Germinal center (tissue), 1 donor: ENCODE measurements at regions not wholly inside any gene's neighbourhood (a gene's known extent, or its start where the extent isn't known, plus 50 kb on each side); places are given as distances from the start of the nearest gene placed in this dataset.
"Not testable (repeated sequence)": the region's sequence is repeated elsewhere in the genome, so short reads cannot be mapped to it uniquely, and the experiment has no call there.

Source experiments
- DNase-seq: peaks from one replicate; pipeline ENCODE4 v3.0.0; 2012; ENCODE audit warnings: mixed read lengths, low spot score

DNA sequence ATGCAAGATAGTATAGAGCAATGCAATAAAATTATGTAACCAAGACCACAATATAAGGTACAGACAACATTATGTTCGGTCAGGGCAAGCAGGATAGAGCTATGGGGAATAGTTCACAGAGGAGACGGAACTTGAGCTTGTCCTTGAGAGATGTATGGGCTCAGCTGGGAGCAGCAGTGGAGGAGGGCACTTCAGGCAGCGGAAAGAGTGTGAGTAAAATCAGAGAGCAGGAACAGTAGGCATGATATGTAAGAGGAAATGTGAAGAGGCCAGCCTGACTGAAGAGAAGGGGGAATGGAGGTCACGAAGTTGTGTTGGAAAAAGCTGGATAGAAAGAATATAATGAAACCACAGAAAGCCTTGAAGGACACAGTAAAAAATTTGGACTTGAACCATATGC, 217.2 kb upstream of the NOCT start:
- no peak for DNase-seq

DNA sequence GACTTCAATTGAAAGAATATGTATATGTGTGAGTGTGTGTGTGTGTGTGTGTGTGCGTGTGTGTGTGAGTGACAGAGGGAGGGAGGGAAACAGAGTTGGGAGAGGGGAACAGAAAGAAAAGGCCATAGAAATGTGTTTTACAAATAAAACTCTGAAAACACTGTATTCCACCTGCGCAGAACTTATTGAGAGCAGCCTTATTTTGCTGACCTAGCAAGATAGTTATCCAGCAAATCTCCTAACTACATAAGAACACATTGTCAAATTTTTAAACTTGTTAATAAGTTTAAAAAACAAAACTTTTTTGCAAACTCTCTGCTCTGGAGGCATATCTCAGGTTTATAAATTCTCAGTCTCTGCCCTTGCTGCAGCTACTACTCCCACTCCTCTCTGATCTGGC, 217.9 kb upstream of the NOCT start:
- DNase-seq, result no peak

DNA sequence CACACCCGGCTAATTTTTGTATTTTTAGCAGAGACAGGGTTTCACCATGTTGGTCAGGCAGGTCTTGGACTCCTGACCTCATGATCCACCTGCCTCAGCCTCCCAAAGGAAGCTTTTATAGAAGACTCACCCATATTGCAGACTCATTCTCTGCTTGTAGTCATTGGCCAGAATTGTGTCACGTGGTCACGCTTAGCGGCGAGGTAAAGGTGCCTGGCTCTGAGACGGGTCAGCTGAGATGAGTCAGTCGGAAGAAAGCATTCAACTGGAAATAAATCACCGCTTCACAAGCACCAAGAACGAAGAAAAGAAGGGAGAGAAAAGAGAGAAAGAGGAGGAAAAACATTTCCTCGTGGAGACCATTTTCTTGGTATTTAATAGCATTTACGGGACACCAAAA, 218.8 kb upstream of the NOCT start:
- no peak for DNase-seq

DNA sequence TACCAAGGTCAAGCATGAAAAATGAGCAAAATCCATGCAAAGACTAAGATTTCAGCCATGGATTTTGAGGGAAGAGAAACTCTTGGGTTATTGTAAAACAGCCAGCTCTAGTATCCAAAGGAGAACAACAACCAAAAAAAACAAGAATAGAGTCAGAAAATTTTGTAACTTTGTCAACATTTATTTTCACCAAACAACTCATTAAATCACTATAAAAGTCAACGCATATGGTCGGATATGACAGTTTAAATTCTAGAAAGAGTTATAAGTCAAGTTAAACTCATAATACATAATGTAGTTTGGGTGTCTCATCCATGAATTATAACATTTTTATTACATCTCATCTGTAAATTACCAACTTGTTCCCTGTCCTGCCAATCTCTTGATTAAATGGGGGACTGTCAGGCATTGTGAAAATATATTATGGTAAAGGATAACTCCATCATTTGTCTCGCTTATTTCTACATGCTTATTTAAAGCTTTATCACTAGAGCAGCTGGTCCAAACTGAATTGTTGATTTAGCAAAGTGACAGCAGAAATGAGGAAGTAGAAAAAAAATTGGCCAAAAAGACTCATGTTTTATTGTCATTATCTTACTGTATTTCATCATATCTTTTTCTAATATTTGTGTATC, 224.8 kb upstream of the NOCT start:
- no peak for DNase-seq

DNA sequence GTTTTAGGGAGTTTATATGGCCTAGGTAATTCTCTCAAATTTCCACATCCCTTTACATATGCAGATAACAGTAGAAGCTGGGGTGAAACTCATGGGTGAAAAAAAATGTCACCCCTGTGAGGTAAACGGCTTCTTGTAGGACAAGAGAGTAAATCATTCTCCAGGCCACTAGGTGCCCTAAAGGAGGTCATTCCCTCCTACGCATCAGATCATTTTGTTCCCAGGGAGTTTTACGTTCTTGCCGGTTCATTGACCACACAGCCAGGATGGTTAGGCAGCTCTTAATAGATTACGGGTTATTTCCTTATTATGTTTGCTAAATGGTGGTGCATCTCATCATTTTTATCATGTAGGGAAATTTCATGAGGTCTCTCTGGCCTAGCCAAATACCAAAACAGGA, 225.8 kb upstream of the NOCT start:
- no peak for DNase-seq

DNA sequence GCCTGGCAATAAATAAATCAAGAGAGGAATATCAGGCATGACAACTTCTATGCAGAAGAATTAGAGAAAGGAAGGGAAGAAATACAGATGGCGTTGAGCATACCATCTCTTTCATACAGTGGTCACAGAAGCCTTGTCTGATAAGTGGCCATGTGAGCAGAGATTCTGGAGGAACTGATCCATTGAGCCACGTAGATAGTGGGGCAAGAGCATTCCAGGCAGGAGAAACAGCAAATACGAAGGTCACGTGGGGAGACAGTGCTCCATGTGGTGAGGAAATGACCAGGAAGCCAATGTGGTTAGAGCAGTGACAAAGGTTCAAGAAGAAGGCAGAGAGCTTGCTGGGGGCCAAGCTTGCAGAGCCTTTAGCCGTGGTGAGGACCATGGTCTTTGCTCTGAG, 226.7 kb upstream of the NOCT start:
- no peak for DNase-seq

DNA sequence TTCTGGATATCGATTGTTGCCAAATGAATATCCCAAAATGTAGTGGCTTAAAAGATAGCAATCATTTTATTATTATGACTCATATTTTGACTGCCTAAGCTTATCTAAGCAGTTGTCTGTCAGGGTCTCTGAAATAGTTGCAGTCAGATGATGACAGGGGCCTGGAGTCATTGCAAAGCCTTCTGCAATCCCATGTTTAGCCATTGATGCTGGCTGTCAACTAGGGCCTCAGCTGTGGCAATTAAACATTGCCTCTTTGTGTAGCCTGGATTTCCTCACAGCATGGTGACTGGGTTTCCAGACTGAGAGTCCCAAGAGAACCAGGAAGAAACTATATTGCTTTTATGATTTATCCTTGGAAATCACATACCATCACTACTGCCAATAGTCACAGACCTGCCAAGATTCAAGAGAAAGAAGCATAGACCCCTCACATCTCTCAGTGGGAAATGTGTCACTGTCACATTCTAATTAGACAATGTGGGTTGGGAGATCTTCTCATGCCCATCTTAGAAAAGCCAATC, 227.3 kb upstream of the NOCT start:
- no peak for DNase-seq

DNA sequence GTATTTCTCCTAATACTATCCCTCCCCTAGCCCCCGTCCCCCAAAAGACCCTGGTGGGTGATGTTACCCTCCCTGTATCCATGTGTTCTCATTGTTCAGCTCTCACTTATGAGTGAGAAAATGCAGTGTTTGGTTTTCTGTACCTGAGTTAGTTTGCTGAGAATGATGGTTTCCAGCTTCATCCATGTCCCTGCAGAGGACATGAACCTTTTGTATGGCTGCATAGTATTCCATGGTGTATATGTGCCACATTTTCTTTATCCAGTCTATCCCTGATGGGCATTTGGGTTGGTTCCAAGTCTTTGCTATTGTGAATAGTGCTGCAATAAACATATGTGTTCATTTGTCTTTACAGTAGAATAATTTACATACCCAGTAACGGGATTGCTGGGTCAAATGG, 235.8 kb upstream of the NOCT start:
- DNase-seq, result not testable (repeated sequence)

DNA sequence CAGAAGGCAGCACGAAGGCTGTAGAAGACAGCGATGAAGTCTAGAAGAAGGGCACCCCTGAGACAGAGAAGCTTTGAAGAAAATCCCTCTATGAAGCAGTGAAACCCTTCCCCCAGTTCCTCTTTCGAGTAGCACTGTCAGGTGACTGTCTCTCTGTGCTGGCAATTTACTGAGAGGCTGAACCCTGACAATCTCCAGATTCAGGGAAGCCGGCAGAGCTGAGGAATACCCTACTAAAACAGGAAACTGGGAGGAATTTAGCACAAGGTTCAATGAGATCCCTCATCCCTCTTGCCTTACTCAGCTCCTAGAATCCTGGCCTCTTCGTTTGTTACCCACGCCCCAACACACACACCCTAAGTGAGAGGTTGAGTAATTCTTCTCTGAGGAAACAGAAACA, 239.7 kb upstream of the NOCT start:
- no peak for DNase-seq

DNA sequence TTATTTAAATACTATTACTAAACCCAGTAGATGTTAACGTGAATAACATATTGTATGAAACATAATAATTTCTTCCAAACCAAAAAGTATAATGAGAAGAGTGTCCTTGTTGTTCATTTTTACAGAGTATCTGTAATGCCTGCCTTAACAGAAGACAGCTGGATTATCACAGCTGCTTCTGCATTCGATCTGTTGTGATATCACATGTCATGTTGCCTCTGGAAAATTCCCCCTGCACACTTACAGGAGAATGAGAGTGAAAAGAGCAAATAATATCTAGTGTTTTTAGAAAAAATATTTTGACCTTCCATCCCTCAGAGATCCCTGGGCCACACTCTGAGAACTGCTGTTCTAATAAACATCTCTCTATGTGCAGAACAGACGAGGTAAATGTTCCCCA, 240.1 kb upstream of the NOCT start:
- DNase-seq, result no peak

DNA sequence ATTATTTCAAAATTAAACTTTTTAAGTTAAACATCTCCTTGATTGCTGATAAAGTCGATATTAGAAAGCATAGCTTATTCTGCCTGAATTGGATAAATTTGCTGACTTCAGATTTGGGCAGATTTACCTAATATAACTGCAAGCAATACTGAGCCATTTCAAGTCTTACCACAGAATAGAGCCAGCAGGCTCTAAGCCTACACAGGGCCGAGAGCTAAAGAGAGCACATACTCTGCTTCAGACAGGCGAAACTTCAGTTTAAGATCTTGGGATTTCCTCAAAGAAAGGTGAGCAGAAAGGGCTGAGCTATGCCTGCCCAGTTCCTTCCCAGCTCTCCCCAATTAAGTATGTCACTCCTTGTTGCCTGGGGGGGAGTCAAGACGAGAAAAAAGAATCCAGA, 240.6 kb upstream of the NOCT start:
- DNase-seq, result no peak

DNA sequence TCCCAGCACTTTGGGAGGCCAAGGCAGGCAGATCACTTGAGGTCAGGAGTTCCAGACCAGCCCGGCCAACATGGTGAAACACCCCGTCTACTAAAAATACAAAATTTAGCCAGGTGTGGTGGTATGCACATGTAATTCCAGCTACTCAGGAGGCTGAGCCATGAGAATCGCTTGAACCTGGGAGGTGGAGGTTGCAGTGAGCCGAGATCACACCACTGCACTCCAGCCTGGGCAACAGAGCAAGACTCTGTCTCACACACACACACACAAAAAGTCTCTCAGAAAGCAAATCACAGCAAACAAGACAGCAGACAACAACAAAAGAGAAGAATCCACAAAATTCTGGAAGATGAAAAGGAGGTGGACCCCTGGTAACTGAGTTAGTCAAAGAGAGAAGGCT, 241.5 kb upstream of the NOCT start:
- not testable (repeated sequence) for DNase-seq

DNA sequence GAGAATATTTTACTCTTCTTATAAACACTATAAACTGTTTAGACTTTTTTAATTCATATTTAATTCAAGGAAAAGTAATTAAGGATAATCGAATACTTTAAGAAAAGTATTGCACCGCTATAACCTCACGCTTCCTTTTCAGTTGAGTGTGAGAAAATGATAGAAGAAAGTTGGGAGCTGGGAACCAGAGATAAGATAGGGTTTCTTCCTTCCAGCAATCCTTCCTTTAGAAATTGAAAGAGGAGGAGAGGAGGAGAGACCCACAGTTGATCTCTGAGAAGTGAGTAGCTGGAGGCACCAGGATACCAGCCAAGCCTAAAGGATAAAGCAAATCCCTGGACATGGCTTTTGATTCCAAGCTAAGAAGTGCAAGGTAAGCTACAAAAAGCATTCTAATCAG, 242.3 kb upstream of the NOCT start:
- no peak for DNase-seq

DNA sequence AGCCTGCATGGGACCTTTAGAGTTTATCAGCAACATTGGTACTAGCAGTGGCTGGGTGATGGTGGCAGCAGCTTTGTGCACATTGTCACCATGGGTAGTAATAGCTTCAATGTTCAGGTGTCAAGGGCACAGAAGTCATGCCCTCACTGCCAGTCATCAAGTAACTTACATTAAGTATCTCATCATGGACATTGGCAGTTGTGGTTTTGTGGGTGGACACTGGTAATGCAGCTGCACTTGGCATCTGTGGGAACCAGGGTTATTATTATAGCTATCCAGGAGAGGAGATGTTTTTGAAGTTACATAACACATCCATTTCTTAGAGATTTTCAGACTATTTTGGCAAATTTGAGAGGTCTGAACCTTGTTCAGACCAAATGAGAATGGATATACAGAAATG, 243.2 kb upstream of the NOCT start:
- DNase-seq, result no peak

DNA sequence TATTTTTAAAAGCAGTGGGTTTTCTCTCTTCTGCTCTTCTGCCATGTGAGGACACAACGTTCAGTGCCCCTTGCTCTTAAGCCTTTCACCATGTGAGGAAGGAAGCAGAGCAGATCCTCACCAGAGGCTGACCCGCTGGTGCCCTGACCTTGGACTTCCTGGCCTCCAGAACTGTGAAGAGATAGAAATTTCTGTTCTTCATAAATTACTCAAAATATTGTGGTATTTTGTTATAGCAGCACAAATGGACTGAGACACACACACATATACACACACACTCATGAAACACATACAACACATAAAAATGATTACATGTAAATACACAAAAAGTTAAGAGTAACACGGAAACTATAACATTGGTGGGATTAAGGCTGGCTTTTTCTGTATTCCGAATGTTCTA, 244.8 kb upstream of the NOCT start:
- no peak for DNase-seq

DNA sequence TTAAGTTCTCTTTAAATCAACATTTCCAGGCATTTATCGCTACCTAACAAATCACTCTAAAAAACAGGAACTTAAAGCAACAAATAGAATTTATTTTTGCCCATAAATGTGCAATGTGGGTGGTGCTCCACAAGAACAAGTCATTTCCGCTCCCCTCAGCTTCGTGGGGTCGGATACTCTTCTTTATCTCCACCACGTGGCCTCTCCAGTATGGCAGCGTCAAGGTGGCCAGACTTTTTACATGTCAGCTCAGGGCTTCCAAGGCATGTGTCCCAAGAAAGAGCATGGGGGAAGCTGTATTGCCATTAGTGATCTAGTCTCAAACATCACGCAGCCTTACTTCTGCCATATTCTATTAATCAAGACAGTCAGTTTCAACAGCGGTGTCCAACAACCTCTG, 249.2 kb upstream of the NOCT start:
- no peak for DNase-seq

DNA sequence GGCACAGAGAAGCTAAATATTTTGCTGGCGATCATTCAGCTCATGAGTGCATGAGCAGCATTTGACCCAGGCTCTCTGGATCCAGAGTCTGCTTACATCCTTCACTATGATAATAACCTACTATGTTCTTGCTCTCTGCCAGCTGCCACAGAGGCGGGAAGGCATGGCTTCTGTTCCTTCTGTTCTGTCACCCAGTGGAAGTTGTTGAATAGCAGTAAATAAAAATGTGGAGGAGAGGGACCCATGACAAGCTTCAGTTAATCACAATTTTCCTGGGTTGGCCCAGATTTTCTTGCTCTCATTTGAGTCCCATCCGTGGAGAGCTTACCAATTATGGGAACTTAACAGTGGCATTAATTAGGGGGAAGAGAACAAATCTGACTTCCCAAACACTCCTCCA, 250.1 kb upstream of the NOCT start:
- no peak for DNase-seq

DNA sequence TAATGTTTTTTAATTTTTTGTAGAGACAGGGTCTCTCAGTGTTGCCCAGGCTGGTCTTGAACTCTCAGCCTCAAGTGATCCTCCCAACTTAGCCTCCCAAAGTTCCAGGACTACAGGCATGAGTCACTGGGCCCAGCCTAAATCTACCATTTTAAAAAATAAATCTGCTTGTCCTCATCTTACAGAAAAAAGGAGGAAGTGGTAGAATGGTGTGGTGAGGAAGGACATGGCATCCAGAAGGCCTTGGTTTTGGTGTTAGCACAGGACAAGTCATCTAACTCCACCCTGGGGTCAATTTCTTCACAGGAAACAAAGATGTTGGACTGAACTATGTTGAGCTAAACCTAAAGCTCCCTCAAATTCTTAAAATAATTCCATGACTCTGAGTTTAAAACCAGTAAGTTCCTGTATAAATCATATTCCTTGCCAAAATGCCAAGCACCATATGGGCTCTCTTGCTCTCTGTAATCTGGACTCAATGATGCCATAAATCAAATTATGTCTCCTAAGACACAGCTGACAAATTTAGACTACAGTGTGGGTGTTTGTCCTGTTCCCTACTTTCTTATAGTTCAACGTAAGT, 253.9 kb upstream of the NOCT start:
- DNase-seq, result no peak

DNA sequence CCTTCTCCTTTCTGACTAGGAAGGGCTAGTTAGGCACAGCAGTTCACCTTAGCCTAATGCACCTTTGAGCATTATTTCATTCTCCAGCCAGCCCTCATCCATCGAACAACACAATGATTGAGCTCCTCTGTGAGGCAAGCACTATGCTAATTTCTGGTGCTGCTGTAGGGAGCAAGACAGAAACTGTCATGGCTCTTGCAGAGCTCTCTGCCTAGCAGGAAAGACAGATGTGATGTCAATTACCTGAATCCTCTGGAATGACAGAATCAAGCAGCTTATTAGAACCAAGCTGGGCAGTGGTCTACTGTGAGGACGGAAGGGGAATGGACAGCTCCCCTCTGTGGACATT, 256.1 kb upstream of the NOCT start:
- no peak for DNase-seq

DNA sequence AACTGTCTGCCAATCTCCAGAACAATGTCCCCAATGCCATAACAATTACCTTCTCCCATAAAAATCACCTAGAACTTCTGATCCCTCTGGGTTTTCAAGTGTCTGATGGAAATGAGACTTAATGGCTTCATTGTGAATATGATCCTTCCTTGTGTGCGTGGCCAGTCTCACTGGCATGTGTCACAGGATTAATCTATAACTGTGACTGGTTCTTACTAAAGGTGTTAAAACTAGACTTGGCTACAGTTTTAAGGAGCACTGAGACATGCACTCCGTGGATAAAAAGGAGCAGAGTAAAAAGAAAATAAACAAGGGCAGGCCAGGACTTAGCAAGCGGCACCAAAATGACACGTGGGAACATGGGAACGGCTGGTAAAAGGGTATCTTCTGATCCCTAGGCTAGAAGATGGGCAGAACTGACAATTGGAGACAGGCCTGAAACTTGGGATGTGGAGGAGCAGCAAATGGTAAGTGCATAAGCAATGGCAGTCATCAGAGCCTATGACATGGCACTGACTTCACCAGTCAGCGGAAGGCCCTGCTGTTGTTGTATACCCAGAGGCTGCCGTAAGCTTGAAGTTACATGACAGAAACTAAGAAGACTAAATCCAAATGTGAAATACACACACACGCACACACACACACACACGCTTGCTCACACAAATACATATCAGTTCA, 256.6 kb upstream of the NOCT start:
- DNase-seq, result no peak

DNA sequence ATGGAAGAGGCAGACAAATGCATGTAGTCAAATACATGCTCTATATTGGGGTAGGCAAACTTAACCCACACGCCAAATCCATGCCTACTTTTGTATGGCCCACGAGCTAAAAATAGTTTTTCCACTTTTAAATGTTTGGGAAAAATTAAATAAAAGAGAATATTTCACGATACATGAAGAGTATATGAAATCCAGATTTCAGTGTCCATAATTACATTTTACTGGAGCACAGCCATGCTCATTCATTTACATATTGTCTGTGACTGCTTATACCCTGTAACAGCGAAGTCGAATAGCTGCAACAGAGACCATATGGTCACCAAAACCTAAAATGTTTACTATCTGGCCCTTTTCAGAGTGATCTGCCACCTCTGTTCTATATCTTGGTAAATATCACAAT, 257.4 kb upstream of the NOCT start:
- no peak for DNase-seq

DNA sequence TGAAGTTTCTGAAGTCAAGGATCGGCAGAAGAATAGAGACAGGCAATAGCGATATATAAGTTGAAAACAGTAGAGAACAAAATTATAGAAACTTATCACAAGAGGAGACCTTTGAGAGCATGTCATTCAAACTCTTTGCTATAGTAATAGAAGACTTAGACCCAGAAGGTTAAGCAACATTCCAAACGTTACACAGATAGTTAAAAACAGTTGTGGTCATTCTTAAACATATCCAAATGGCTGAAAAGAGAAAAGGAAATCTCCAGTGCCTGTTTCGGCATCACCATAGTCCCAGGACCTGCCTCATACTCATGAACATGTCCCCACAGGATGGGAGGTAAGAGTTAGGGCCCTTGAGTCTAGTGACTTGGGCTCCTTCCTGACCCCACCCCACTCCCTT, 258.1 kb upstream of the NOCT start:
- no peak for DNase-seq

DNA sequence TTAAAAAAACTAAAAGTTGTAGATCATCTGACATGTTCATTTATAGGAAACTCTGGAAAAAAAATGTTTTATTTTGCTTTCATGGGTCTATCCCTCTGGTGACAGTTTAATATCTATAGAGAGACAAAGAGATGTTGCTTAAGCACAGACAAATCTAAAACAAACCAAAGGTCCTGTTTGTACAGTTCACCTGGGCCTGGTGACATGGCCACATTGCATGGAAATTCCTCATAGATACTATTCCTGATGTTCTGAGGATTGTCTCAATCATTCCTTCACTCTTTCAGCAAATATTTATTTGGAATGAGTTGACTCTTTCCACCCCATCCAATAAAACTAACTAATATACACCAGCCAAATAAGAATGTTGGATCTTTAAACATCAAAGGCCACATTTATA, 259.1 kb upstream of the NOCT start:
- DNase-seq, result no peak

DNA sequence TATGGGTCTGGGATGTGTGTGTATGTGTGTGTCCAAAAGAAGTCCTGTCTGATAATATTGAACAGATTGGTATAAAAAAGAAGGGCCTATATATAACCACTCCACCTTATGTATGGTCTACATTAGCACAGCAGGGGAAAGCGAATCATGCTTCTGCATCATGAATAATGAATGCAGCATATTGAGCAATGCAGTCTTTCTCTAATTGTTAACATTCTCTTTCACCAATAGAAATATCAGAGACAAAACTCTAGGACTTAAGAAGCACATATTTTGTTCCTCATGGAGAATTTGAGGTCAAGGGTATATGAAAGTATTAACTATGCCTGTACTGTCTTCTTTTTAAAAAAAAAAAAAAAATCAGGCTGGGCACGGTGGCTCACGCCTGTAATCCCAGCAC, 264.3 kb upstream of the NOCT start:
- DNase-seq, result no peak
